Upper lobe of left lung (tissue), 4 donors: ENCODE measurements at regions not wholly inside any gene's neighbourhood (a gene's known extent, or its start where the extent isn't known, plus 50 kb on each side); places are given as distances from the start of the nearest gene placed in this dataset.

Experiments used
- CTCF ChIP-seq, 6 experiments: fragments of 450-650 bp in 4 of 6; fragments of 200-600 bp in 2 of 6; sonication (generic) in 2 of 6; IDR thresholded peaks; one replicate each; pipeline ENCODE4 v1.5.1; 2016 to 2019; ENCODE audit warnings: antibody characterized with exemption in 6 of 6
- POLR2A ChIP-seq, 4 donors: fragments of 450-650 bp; IDR thresholded peaks; one replicate each; pipeline ENCODE4 v1.5.1; 2016 to 2017; ENCODE audit warnings: antibody characterized with exemption in 4 of 4, mild to moderate bottlenecking in 2 of 4
- POLR2AphosphoS5 ChIP-seq, 2 donors: sonication (generic); formaldehyde crosslinking; IDR thresholded peaks; one replicate each; pipeline ENCODE4 v1.5.1; 2017; ENCODE audit warnings: antibody characterized with exemption in 2 of 2

GRCh38 chr4:64503945-64504675 lies 94.9 kb upstream of the TECRL start:
- TF ChIP-seq POLR2A (IDR thresholded peaks at IDR 0.05): no peak
- TF ChIP-seq POLR2AphosphoS5 (IDR thresholded peaks at IDR 0.05): no peak
- no peak for TF ChIP-seq CTCF (IDR thresholded peaks at IDR 0.05)
